SJSA1 (cell line): ENCODE measurements at regions not wholly inside any gene's neighbourhood (a gene's known extent, or its start where the extent isn't known, plus 50 kb on each side); places are given as distances from the start of the nearest gene placed in this dataset.
"Not testable (repeated sequence)": the region's sequence is repeated elsewhere in the genome, so short reads cannot be mapped to it uniquely, and the experiment has no call there.

Source experiments
- DNase-seq, 2 experiments: peaks; one replicate each; pipeline ENCODE4 v3.0.0-alpha.2; 2015 to 2020; ENCODE audit warnings: low spot score in 2 of 2, low read depth in 1 of 2
- H3K27ac ChIP-seq: fragments of 250-450 bp; sonication (Bioruptor Pico); 2 replicates; pipeline ENCODE4 v1.5.1; 2020; ENCODE audit warnings: mild to moderate bottlenecking, moderate library complexity
- H3K27me3 ChIP-seq: fragments of 250-450 bp; sonication (Bioruptor Pico); replicated peaks from 2 replicates; pipeline ENCODE4 v1.5.1; 2020; ENCODE audit warnings: mild to moderate bottlenecking, moderate library complexity
- H3K36me3 ChIP-seq: fragments of 250-450 bp; sonication (Bioruptor Pico); 2 replicates; pipeline ENCODE4 v1.5.1; 2020; ENCODE audit warnings: mild to moderate bottlenecking
- H3K4me1 ChIP-seq: fragments of 250-450 bp; sonication (Bioruptor Pico); replicated peaks from 2 replicates; pipeline ENCODE4 v1.6.1; 2021; ENCODE audit warnings: mild to moderate bottlenecking
- H3K4me3 ChIP-seq: fragments of 250-450 bp; sonication (Bioruptor Pico); 2 replicates; pipeline ENCODE4 v1.5.1; 2020; ENCODE audit warnings: mild to moderate bottlenecking
- H3K9me3 ChIP-seq: fragments of 250-450 bp; sonication (Bioruptor Pico); replicated peaks from 2 replicates; pipeline ENCODE4 v1.5.1; 2020; ENCODE audit warnings: mild to moderate bottlenecking

DNA sequence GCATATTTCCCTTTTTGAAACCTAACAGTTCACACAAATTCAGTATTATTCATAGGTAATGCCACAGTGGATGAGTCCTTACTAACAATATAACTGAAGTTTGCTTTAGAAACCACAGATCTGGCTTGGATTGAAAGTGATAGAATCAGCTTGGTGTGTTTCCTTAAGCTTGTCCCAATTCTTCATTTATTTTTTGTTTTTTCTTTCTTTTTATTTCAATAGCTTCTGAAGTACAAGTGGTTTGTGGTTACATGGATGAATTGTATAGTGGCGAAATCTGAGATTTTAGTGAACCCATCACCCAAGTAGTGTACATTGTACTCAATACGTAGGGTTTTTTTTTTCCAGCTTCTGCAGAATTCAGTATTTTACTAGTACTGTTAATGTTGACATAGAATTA is 518.2 kb upstream of the SEMA3D start:
- H3K27me3 ChIP-seq: no peaks in the 10 kb centered on the region
- no peaks in the 10 kb centered on the region for H3K9me3 ChIP-seq
- no peaks in the 10 kb centered on the region for H3K36me3 ChIP-seq
- DNase-seq: peak in 1 of 2 experiments; percentile 7
- H3K4me1 ChIP-seq: no peaks in the 10 kb centered on the region
- no peak overlapping the region for H3K27ac ChIP-seq
- no peak overlapping the region for H3K4me3 ChIP-seq

DNA sequence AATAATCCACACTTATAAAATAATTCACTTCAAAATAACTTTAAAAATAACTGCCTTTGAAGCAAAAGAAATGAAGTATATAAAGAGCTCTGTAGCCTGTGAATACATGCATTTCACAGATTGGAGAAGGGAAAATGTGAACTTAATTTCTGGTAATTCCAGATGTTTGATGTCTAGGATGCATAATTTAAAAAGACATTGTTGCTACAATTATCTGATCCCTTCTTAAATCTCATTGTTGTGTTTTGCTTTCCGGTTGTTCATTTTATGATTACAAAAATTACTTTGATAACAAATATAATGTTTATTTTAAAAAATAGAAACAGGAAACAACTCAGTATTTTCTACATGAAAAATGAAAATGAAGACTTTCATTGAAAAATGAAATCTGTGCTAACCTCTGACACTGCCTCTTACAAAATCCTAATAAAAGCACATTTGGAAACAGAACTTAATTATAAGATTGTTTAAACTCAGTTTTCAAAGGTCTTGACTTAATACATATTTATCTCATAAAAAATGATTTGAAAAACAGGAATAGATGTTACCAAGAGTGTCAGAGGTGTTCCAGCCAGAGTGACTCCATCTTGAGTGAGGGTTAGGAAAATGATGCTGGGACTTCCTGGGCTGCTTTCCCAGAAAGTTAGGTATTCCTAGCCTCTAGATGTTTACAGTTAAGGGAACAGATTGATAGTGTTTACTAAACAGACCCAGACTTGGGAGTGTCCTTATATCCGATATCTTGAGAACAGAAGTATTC is 516.6 kb upstream of the SEMA3D start:
- Histone ChIP-seq H3K36me3 (no peaks in the 10 kb centered on the region), H3K4me3 (no peak overlapping the region), H3K27me3 (no peaks in the 10 kb centered on the region), H3K9me3 (no peaks in the 10 kb centered on the region), H3K4me1 (no peaks in the 10 kb centered on the region), H3K27ac (no peak overlapping the region)
- no peak for DNase-seq

DNA sequence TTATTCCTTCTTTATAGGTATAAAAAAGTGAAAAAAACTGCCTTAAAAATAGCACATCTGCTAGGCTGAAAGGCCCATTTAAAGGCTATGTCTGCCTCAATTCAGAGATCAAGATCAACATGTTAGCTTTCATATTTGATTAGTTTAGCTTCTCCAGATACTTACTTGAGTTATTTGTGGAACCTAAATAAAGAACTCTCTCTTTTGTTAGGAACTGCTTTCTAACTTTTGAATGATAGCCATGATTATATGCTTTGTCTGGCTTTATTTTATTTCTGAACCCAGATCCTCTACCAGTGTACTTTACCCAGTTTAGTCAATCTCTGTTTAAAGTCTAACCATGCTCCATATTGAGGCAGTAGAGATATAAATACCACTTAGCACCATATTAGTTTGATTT is 515.5 kb upstream of the SEMA3D start:
- Histone ChIP-seq H3K27me3 (no peaks in the 10 kb centered on the region), H3K4me3 (no peak overlapping the region), H3K9me3 (no peaks in the 10 kb centered on the region), H3K4me1 (no peaks in the 10 kb centered on the region), H3K36me3 (no peaks in the 10 kb centered on the region), H3K27ac (no peak overlapping the region)
- no peak for DNase-seq

DNA sequence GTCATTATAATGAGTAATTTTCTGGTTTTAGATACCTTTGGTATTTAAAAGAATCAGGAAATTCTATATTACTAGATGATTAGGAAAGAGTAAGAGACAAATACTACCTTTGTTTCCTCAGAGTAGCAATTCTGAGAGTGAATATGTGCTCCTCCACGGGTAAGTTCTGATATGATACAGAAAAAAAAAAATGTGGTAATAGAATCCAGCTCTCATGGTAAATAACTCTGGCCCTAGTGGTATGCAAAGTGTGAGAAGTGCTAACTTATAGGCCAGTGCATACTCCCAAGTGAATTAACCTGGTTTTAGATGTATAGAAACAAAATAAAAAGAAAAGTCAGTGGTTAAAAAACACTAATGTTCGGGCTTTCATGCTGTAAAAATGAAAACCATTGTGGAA is 512.6 kb upstream of the SEMA3D start:
- Histone ChIP-seq H3K9me3 (no peaks in the 10 kb centered on the region), H3K4me3 (no peak overlapping the region), H3K36me3 (no peaks in the 10 kb centered on the region), H3K27me3 (no peaks in the 10 kb centered on the region), H3K27ac (no peak overlapping the region), H3K4me1 (peaks cover 10% of the 10 kb centered on the region; the same call in 1 of the 2 replicates)
- DNase-seq: no peak

DNA sequence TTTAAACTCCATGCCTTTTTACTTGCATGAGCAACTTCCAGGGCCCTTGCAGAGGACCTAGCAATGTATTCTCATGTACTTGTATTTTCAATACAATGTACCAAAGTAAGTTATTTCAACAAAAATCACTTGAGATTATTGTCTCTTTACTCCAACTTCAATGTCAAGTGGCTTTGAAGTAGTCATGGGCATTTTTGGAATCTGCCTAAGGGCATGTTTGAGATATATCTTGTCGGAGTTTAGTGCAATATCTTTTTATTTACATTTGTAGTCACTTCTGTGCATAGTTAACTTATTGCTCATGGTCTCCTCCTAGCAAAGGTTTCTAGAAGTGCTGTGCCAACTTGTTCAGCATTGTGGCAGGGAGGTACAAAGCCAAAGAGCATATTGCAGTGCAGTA is 508.7 kb upstream of the SEMA3D start:
- Histone ChIP-seq H3K4me1 (peaks cover 10% of the 10 kb centered on the region; the same call in 1 of the 2 replicates), H3K4me3 (no peak overlapping the region), H3K27me3 (no peaks in the 10 kb centered on the region), H3K36me3 (no peaks in the 10 kb centered on the region), H3K27ac (no peak overlapping the region), H3K9me3 (no peaks in the 10 kb centered on the region)
- DNase-seq: peak; percentile 41 to 64

DNA sequence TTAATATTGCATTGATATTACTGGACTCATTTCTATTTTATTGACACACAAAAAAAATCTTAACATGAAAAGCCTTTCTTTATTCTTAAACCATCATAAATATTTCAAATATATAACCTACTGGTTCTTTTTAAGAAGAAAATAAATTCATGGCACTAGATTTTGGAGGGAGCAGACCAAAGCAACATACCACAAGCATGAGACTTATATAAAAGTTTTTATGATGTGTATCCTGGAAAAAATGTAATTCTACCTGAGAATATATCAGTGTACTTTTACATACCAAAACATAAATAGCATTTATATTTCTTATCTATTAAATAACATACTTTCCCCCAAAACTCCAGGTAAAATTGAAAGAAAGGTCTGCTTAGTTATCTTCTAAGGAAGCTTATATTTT is 508.2 kb upstream of the SEMA3D start:
- no peaks in the 10 kb centered on the region for H3K36me3 ChIP-seq
- peaks cover 10% of the 10 kb centered on the region; the same call in 1 of the 2 replicates for H3K4me1 ChIP-seq
- no peaks in the 10 kb centered on the region for H3K9me3 ChIP-seq
- H3K27me3 ChIP-seq: no peaks in the 10 kb centered on the region
- no peak for DNase-seq
- no peak overlapping the region for H3K27ac ChIP-seq
- no peak overlapping the region for H3K4me3 ChIP-seq

DNA sequence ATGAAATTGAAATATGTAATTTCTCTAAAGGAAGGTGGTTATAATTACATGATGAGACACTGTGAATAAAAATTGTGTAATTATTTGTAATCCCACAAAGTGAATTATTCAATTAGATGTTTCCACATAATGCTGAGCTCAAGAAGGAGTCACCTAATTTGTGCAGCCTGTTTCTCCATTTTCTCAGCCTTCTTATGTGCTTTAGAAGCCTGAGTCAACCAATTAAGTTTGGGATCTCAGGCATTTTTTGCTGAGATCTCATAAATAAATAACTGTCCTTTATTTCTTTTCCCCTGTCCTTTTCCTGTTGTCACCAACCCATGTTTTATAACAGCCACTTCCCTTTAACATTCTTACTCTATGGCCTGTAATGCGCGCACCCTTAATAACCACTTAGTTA is 506.5 kb upstream of the SEMA3D start:
- peaks cover 10% of the 10 kb centered on the region; the same call in 1 of the 2 replicates for H3K4me1 ChIP-seq
- no peaks in the 10 kb centered on the region for H3K9me3 ChIP-seq
- H3K36me3 ChIP-seq: no peaks in the 10 kb centered on the region
- DNase-seq: no peak
- no peaks in the 10 kb centered on the region for H3K27me3 ChIP-seq
- no peak overlapping the region for H3K4me3 ChIP-seq
- H3K27ac ChIP-seq: no peak overlapping the region

DNA sequence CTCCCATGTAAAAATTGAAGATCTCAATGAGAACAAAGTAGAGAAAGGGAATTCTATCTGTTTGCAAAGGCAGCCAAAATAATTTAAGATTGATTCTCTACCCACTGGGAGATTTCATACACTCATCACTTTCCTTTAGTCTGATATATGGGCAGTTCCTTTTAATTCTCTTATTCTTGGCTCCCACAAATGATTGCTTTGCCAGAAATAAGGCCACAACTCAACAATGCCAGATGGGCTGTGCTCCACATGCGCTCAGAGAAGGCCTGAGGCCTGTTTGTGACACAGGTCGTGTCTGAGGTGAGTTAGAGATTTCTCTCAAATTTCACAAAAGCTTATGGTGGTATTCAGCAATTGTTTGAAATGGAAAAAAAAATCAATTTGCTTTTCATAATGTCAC is 501.9 kb upstream of the SEMA3D start:
- H3K36me3 ChIP-seq: no peaks in the 10 kb centered on the region
- no peaks in the 10 kb centered on the region for H3K27me3 ChIP-seq
- H3K4me1 ChIP-seq: no peaks in the 10 kb centered on the region
- H3K9me3 ChIP-seq: no peaks in the 10 kb centered on the region
- DNase-seq: no peak
- H3K4me3 ChIP-seq: no peak overlapping the region
- no peak overlapping the region for H3K27ac ChIP-seq

DNA sequence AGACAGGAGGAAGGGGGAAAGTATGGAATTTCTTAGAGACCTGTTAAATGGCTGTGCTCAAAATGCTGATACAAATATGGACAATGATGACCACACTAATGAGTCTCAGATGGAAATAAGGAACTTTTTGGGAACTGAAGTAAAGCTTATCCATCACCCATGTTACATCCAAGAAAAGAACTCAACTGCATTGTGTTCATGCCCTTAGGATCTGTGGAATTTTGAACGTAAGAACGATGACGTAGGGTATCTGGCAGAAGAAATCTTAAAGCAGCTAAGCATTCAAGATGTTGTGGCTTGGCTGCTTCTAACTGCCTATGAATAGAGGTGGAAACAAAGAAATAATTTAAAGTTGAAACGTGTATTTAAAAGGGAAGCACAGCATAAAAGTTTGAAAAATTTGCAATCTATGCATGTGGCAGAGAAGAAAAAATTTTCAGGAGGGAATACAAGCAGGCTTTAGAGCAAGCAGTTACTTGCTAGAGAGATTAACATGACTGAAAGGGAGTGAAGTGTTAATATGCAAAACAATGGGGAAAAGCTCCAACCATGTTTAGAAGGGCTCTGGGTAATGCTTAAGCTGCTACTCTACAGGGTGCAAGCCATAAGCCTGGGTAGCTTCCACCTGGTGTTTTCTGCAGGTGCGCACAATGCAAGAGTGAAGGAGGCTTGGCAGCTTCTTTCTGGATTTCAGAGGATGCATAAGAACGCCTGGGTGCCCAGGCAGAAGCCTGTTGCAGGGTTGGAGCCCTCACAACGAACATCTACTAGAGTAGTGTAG is 499.7 kb upstream of the SEMA3D start:
- no peaks in the 10 kb centered on the region for H3K27me3 ChIP-seq
- no peaks in the 10 kb centered on the region for H3K36me3 ChIP-seq
- DNase-seq: no peak
- no peak overlapping the region for H3K4me3 ChIP-seq
- H3K27ac ChIP-seq: no peak overlapping the region
- no peaks in the 10 kb centered on the region for H3K4me1 ChIP-seq
- H3K9me3 ChIP-seq: no peaks in the 10 kb centered on the region

DNA sequence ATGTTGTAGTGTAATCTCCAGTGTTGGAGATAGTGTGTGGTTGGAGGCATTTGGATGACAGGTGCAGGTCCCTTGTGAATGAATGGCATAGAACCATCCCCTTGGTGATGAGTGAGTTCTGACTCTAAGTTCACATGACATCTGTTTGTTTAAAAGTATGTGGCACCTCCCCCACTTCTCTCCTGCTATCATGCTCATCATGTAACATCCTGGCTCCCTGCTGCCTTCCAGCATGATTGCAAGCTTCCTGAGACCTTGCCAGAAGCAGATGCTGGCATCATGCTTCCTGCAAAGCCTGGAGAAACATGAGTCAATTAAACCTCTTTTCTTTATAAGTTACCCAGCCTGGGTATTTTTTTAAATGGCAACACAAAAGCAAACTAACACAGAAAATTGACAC is 499.0 kb upstream of the SEMA3D start:
- Histone ChIP-seq H3K9me3 (no peaks in the 10 kb centered on the region), H3K4me1 (no peaks in the 10 kb centered on the region), H3K4me3 (no peak overlapping the region), H3K36me3 (no peaks in the 10 kb centered on the region), H3K27ac (no peak overlapping the region), H3K27me3 (no peaks in the 10 kb centered on the region)
- no peak for DNase-seq

DNA sequence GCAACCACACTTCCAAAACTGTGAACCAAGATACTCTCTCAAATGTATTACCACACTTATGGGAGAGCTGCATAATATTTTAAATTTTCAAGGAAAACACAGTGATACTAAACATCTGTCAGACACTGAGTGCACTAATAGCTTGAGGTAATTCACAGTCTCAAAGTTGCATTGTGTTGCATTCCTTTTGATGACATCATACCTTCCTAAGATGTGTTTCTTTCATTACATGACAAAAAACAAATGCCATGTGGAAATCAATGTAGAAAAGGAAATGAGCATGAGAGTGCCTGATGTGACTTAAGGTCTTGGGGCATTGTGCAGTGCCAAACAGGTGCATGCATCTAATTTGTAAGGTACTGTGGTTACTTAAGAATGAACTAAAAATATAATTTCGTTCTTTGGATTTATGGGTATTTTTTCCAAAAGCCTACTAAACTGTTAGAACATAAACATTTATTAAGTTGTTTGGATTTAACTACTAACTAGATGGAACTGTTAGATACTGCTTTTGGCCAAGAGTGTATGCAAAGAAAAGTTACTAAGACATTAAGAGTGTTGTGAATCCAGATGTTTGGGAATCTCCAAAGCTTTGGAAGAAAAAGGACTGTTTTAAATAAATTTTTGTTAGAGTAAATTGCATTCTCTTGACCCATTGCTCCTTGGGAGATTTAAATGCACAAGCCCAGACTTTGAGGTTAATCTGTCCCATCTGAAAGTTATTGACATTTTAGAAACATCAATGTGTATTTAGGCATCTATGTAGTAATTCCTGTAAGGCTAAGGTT is 496.2 kb upstream of the SEMA3D start:
- Histone ChIP-seq H3K9me3 (no peaks in the 10 kb centered on the region), H3K36me3 (no peaks in the 10 kb centered on the region), H3K27me3 (no peaks in the 10 kb centered on the region), H3K4me3 (no peak overlapping the region), H3K27ac (no peak overlapping the region), H3K4me1 (no peaks in the 10 kb centered on the region)
- no peak for DNase-seq

DNA sequence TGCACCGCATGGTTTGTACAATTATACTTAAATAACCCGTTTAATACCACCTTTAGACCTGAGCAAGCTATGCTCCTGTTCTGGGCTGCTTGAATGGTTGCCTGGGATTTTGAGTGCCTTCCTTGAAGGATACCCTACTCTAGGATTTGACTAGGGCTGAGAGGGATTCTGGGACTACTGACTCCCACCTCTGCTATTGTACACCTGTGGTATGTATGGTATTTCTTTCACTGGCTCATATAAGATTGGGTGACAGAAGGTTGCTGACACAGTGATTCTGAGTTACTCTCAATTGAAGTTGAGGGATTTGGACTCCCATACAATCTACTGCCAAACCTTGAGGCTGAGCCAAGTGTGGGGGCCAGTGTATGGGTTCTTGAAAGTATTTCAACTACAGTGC is 494.4 kb upstream of the SEMA3D start:
- H3K36me3 ChIP-seq: no peaks in the 10 kb centered on the region
- no peaks in the 10 kb centered on the region for H3K4me1 ChIP-seq
- DNase-seq: no peak
- H3K9me3 ChIP-seq: no peaks in the 10 kb centered on the region
- H3K27ac ChIP-seq: no peak overlapping the region
- H3K27me3 ChIP-seq: no peaks in the 10 kb centered on the region
- no peak overlapping the region for H3K4me3 ChIP-seq

DNA sequence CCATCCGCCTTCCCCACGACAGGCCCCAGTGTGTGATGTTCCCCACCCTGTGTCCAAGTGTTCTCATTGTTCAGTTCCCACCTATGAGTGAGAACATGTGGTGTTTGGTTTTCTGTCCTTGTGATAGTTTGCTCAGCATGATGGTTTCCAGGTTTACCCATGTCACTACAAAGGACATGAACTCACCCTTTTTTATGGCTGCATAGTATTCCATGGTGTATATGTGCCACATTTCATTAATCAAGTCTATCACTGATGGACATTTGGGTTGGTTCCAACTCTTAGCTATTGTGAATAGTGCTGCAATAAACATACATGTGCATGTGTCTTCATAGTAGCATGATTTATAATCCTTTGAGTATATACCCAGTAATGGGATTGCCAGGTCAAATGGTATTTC is 488.2 kb upstream of the SEMA3D start:
- not testable (repeated sequence) for H3K4me1 ChIP-seq, DNase-seq, H3K27me3 ChIP-seq, H3K27ac ChIP-seq, H3K4me3 ChIP-seq, H3K36me3 ChIP-seq, H3K9me3 ChIP-seq

DNA sequence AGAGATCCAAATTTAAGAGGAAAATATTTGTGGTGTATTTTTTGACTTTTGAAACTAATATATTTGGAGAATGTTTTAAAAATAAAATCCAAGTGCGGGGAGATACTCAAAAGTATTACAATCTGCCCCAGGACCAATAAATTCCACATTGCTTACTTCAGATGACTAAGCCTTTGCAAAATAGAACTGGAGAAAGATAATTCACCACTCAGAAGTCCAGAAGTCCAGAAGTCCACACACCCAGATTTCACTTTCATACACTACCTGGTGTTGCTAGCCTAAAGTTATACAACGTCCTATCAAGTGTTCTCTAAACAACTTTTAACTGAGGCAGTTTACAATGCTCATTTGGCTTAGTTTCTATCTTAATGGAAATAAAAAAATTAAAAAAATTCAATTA is 487.0 kb upstream of the SEMA3D start:
- Histone ChIP-seq H3K36me3 (no peaks in the 10 kb centered on the region), H3K9me3 (no peaks in the 10 kb centered on the region), H3K4me3 (no peak overlapping the region), H3K27me3 (no peaks in the 10 kb centered on the region), H3K4me1 (no peaks in the 10 kb centered on the region), H3K27ac (no peak overlapping the region)
- DNase-seq: no peak
